ENCODE measurements at regions not wholly inside any gene's neighbourhood (a gene's known extent, or its start where the extent isn't known, plus 50 kb on each side); places are given as distances from the start of the nearest gene placed in this dataset.
"Not testable (repeated sequence)": the region's sequence is repeated elsewhere in the genome, so short reads cannot be mapped to it uniquely, and the experiment has no call there.

DNA sequence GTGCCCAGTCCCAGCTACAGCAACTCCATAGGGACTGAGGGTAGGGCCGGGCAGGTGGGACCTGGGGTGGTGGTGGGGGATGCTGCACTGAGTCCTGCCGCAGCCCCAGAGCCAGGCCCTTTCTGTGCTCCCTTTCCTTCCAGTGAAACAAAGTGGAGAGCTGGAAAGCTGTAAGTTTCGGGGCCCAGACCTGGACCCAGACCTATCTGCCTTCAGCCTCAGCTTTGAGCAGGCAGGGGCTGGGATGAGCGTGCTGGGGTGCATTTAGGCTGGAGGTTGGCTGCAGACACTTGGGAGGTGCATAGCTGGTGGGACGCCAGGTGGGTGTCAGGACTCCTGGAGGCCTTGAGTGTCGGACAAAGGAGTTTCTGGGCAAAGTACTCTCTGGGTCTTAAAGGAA, 92.7 kb upstream of the C1orf174 start:
- no peak for DNase-seq

DNA sequence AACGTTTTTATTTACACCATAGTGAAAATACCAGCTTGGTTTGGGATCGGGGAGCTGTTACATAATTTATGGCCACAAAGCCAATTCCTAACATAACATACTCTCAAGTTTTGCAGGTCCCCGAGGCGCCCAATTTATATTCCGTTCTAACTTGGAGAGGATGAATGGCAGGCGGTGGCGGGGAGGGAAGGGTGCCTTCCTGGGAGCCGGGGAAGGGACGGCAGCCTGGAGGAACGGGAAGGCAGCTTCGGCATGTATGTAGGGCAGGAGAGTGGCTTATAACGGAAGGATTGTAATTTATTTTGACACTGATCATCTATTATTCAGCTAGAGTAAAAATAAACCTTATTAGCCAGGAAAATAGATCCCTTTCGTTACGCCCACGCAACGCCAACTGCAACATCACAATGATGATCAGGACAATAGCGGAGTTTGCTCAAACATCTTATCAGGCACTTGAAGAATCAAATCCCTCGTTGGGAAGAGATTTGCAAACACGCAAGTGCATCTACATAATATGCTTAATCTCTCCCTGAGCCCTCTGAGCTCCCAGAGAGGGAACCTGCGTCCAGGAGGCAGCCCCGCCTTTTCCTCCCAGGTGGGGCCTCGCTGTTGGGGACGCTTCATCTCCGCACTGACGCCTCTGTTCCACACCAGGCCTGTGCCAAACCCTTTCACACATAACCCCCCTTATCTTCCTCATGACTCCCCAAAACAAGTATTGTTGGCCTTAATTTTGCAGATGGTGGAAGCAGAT, 93.7 kb upstream of the C1orf174 start:
- DNase-seq, result no peak

DNA sequence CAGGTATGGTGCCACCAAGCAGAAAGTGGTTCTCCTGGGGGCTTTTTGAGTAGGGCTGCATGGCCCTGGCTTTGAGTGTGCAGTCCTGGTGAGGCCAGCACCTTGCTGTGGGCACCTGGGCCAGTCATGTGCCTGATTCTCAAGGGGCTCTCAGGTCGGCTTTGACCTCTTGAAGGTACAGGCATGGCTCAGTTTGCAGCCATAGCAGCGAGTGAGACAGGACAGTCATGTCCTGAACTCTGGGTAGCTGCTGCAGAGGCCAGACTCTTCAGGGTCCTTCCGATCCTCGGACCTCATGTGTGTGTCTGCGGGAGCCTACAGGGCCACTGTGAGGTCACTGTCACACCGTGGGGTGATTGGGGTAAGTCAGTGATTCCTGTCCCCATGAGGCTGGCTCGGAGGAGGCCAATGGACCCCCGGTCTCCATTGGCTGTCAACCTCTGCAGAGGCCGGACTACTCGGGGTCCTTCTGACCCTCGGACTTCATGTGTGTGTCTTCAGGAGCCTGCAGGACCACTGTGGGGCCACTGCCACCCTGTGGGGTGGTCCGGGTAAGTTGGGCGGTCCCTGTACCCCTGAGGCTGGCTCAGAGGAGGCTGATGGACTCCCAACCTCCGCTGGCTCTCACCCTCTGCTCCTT, 95.2 kb upstream of the C1orf174 start:
- no peak for DNase-seq

DNA sequence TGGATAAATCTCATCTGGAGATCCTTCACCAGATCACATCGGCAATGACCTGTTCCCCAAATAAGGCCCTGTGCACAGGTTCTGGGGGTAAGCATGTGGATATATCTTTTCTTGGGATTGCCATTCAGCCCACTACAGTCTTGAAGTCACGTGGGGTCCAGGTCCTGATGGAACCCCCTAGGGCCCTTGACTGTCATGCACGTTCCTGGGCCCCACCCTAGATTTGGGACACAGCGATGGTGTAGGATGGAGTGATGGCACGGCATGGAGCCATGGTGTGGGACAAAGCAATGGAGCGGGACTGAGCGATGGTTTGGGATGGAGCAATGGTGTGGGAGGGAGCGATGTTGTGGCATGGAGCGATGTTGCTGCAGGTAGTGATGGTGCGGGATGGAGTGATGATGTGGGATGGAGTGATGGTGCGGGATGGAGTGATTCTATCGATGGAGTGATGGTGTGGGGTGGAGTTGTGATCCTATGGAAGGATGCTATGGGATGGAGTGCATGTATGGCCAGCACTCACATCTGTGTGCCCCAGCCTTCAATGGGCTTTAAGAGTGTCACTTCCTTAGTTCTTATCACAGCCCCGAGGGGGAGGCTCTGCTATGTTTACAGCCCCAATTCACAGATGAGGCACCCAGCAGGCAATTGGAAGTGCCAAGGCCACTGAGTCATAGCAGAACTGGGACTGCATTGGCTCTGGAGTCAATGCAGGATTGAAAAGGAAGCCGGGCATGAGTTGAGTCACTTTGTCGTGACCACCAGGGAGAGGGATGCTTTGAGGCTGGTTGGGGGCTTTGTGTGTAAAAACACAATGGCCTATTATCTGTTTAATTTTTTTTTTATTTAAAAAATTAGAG, 97.0 kb upstream of the C1orf174 start:
- DNase-seq, result no peak

DNA sequence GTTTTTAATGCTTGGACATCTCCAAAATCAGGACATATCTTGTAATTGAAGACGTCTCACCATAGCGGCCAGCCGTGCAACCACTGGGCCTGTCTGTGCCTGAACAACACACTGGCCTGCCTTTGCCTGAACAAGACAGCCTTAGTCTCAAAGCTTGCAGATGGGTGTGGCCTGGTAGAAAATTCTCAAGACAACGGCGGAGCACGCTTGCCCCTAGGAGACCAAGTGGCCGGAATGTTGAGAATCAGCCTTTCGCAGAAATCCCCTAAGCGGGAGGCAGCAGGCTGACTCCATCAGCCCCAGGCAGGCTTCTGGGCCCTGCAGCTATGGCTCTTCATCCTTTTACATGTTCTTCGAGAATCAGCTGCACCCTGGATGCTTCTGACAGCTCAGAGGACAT, 98.0 kb upstream of the C1orf174 start:
- no peak for DNase-seq

DNA sequence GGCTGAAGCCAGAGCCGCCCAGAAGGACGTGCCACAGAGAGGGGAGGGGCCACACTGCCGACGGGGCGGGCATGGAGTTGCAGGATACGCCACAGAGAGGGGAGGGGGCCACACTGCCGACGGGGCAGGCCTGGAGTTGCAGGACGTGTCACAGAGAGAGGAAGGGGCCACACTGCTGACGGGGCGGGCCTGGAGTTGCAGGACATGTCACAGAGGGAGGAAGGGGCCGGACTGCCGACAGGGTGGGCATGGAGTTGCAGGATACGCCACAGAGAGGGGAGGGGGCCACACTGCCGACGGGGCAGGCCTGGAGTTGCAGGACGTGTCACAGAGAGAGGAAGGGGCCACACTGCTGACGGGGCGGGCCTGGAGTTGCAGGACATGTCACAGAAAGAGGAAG, 99.4 kb upstream of the C1orf174 start:
- DNase-seq, result not testable (repeated sequence)

DNA sequence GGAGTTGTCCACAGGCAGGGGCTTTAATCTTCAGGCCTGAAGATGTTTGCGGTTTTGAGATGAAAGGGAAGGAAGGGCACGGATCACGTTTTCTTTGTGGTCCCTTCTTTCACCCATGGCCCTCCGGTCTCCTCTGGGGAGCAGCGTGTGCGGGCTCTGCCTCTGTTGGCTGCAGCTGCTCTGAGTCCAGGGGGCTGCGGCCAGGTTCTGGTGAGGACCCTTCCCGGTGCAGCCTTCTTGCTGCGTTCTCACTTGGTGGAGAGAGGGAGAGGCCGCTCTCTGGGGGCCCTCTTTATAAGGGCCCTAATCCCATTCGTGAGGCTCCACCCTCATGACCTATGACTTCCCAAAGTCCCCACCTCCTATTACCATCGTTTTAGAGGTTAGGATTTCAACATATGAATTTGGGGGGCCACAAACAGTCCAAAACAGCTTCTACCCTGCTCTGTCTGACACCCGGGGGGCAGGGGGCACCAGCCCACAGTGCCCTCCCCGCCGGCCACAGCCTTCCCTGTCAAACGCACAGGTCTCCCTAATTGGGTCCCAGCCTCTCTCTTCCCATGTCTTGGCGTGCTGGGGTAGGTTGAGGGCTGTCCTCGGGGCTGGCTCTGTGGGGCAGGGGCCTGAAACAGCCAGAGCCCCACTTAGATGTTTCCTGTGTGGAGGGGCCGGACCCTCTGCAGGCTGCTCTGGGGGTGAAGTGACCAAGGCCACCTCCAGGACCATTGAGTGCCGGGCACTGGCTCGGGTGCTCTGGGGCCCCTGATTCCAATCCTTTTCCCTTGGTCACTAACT, 100.1 kb upstream of the C1orf174 start:
- DNase-seq, result no peak

DNA sequence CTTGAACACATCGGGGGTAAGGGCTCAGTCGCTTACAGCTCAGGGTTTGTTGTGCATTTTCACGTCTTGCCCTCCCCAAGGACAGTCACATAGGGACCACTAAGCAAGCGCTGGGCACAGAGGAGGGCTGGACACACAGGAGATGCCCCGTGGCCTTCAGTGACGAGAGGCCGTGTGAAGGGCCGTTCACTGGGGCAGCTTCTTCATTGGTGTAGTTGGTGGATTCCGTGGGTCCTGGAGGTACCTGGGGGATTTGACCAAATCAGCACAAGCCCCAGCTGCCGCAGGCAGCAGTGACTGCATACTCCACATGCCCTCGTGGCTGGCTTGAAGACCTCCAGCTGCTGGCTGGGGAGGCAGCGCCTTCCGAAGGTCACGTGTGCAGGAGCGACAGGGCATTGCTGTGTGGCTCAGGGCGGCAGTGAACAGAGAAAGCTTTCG, 100.8 kb upstream of the C1orf174 start:
- no peak for DNase-seq

DNA sequence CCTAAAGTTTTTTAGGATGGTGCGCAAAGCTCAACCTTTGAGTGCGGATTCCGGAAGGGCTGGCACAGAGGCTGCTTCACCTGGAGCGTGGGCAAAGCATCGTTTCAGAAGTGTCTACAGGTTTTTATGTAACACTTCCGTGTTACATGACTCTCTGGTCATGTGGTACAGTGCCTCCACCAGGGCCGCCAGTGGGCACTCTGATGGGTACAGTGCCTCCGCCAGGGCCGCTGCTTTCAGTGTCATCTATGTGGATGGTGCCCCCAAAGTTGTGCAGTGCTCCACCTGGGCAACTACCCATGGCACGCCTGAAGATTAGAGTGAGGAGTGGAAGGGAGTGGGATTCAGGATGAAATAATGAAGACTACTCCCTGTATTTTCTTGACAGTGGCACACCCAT, 101.4 kb upstream of the C1orf174 start:
- DNase-seq, result no peak

DNA sequence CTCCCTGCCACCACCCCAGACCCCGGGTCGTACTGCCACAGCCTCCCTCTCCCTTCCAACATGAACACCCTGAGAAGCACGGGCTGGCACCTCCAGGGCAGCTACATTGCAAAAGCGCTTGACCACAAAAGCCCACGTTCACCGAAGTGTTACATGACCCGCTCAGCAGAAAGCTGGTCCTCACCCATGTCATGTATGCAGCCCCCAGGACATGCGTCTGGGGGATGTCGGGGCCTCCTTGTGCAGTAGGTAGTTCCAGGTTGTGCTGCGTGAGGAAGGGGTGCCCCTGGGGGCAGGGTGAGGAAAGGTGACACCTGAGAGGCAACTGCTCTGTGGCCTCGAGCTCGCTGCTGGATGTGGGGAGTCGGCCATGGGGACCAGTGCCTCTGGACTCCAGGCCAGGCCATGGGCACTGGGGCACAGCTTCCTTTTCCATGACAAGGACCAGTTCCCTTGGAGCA, 102.0 kb upstream of the C1orf174 start:
- DNase-seq, result no peak

DNA sequence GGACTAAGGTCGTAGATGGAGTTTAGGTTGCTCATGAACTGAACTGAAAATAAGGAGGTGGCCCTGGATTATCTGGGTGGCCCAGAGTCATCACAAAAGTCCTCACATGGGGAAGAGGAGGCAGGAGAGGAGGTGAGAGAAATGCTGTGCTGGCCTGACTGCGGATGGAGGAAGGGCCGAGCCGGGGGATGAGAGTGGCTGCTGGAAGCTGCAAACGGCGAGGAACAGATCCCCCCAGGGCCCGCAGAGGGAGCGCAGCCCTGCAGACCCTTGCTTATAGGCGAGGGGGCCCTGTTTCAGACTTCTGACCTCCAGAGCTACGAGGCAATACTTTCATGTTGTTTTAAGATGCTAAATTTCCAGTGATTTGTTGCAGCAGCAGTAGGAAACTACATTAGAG, 102.7 kb upstream of the C1orf174 start:
- DNase-seq, result no peak

DNA sequence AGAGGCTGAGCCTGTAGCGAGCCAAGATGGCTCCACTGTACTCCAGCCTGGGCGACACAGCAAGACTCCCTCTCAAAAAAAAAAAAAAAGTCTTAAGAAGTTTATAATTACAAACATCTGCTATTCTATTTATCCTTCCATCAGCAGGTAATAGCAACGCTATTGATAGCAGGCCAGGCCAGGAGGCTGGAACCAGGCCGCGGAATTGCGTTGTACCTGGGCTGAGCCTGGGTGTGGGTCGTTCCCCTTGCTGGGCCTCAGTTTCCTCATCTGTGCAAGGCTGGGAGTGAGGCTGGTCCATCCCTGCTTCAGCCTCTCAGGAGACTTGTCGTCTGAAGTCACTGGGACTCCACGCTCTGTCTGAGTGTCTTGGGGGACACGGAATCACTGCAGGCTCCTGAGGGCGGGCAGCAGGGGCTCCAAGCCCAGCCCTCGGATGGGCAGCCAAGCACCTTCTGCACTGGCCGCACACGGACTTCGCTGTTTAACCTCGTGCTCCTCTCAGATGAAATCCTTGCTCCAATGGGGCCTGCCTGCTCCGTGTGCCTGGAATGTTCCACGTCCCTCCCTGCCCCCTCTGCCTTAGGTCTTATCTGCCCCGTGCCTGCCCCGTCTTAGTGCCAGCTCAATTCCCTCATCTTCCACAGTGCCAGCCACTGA, 103.9 kb upstream of the C1orf174 start:
- DNase-seq, result no peak

DNA sequence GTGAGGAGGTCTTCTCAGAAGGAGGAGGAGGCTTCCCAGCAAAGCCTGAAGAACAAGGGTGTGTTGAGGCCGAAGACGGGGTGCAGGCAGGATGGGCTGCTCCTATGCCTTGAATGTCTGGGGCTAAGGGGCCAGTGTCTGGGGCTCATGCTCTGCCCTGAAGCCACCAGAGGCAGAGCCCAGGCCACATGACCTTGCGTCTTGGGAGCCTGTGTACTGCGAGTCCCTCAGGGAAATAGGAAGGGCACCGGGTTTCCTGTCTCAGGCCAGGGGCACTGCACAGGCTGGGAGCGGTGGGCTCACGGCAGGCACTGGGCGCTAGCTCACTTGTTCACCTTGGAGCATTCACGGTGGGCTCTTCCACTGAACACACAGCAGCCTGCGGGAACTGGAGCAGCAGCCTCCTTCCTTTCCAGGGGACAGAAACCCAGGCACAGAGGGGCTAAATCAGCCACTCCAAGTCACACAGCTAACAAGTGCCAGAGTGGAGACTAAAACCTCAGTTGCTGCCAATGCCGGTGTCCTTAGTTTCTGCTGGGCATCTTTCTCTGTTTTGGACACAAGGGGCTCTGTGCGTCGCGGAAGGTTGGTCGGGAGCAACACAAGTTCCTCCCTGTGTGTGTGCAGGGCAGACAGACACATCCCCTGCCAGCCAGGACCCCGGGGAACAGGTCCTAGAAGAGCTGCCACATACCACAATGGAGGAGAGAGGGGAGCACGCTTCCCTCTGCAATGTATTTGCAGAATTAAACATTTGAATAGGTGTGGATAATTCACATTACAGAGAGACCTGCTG, 104.8 kb upstream of the C1orf174 start:
- DNase-seq, result no peak

DNA sequence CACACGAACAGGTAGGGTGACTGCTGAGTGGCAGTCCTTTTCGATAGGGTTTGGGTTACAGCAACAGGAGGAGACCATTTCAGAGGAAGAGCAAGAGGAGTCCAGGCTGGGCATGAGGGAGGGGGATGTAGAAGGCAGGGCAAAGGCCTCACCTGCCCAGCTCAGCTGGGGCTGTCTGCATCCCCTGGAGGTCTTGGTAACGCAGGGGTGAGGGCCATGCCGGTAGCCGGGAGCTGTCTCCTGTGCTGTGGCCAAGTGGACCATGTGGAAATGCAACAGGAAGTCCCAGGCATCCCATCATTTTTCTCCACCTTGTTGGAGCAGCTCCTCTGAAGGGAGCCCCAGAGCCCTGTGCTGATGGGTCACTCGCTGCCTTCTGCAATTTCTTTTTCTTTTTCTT, 105.4 kb upstream of the C1orf174 start:
- no peak for DNase-seq

DNA sequence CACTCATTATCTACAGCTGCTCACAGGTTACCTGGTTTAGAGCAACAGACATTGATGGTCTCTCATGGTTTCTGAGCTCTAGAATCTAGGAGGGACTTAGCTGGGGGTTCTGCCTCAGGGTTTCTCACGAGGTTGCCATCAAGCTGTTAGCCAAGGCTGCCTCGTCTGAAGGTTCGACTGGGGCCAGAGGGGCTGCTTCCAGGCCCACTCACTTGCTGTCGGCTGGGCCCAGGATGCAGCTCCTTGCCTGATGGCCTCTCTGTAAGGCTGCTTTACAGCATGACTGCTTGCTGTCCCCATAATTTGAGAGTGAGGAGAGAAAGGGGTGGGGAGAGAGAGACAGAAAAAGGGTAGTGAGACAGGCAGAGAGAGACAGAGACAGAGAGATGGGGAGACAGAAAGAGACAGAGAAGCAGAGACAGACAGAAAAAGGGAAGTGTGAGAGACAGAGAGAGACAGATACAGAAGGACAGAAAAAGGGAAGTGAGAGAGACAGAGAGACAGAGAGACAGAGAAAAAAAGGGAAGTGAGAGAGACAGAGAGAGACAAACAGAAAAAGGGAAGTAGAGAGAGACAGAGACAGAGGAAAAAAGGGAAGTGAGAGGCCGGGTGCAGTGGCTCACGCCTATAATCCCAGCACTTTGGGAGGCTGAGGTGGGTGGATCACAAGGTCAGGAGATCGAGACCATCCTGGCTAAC, 106.8 kb upstream of the C1orf174 start:
- DNase-seq, result no peak

DNA sequence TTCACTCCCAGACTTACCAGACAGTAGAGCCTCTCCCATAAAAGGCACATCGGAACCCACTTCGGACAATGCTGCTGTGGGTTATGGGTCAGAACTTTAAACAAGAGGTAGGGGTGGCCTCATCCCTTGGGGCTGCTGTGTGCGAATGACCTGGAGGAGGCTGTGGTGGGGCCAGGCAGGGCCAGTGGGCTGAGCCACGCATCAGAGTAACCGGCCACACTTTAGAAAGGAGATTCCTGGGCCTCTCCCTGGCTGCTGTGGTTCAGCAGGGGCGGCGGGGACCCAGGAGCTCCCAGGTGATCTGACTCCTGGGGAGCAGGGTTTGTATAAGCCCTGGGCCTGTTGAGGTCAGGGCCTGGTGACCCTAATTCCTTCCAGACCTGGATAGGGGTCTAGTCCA, 110.2 kb upstream of the C1orf174 start:
- DNase-seq, result no peak

DNA sequence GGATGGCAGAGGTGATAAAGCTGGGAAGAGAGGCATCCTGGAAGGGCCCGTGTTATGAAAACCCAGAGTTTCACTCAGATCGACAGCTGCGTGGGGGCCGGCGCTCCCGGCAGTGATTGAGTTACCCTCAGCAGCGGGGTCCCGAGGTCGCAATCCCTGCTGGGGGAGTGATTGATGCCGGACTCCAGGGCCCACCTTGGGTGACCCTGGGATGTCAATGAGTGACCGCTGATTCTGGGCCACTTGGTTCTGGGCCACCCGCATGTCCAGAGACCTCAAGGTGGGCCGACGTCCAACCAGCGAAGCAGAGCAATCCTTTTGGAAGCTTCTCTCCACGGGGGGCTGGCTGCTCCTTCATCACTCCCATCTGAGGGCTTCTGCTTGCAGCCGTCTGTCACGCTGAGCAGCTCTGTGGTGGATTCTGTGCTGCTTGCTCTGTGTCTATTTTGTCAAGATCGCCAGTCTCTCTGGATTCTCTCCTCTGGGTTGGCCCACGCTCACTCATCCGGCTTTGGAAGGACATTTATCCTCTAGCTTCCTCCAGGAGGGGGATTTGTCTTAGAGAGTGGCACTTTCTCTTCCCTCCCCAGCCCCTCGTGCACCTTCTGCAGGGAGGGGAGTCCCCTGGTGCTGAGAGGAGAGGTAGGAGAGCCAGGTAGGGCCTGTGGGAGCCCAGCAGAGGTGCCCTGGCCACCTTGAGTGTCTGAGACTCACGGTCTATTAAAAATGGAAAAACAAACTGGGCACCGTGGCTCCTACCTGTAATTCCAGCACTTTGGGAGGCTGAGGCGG, 110.9 kb upstream of the C1orf174 start:
- no peak for DNase-seq

DNA sequence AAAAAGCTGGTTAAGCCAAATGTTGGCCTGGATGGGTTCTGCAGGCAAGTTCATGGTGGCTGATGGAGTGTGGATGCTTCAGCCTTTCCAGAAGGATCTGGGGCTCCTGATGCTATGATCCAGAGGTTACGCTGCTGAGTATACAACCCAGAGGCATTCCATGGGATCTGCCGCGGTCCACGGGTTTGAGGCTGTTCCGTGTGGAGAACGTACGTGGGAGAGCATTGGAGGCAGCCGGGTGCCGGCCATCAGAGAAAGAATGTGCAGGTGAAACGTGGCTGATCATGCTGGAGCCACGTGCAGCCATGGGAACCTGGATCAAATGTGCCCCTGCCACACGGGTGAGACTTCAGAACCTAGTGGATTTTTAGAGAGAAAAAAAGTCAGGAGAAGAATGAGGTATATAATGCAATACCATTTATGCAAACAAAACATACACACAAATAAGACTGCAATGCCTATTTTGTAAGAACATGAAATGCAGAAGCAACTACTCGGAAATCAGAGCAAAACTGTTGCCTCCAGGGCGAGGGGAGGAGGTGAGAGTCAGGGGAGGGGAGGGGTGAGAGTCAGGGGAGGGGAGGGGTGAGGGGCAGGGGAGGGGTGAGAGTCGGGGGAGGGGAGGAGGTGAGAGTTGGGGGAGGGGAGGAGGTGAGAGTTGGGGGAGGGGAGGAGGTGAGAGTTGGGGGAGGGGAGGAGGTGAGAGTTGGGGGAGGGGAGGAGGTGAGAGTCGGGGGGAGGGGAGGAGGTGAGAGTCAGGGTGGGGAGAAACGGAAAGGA, 116.5 kb upstream of the C1orf174 start:
- DNase-seq, result no peak
